ENCODE measurements at regions not wholly inside any gene's neighbourhood (a gene's known extent, or its start where the extent isn't known, plus 50 kb on each side); places are given as distances from the start of the nearest gene placed in this dataset.
"Not testable (repeated sequence)": the region's sequence is repeated elsewhere in the genome, so short reads cannot be mapped to it uniquely, and the experiment has no call there.

DNA sequence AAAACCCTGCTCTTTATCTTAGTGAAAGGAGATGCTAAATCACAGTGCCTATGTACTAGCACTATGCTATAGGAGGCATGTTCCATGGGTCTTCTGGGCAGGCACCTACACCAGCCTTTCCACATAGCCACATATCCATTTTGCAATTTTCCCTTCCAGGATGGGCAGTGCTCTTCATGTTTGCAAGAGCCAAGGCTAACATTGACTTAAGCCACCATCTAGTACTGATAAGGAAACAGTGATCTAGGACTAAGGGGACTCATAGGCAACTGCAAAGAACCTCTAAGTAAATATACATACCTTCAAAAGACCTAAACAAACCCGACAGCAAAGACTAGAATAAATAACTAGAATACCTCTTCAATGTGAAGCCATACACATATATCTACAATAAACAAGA, 919.7 kb upstream of the GYPC start:
- no peak for DNase-seq

DNA sequence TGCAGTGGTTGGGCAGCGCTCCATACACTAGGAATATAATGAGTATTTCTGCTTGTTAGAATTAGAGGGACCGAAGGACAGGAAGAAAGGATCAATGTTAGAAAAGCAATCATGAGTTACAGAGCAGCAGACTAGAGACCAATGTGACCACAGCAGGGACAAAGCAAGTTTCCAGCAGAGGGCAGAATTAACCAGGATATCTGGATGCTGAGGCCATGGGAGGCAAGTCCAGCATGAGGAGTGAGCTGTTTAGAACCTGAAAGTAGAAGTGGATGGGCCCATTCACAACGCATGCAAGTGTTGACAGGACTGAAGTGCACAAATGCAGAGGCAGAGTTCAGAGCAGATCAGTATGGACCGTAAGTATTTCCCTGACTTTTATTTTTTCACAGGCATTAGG, 910.4 kb upstream of the GYPC start:
- no peak for DNase-seq

DNA sequence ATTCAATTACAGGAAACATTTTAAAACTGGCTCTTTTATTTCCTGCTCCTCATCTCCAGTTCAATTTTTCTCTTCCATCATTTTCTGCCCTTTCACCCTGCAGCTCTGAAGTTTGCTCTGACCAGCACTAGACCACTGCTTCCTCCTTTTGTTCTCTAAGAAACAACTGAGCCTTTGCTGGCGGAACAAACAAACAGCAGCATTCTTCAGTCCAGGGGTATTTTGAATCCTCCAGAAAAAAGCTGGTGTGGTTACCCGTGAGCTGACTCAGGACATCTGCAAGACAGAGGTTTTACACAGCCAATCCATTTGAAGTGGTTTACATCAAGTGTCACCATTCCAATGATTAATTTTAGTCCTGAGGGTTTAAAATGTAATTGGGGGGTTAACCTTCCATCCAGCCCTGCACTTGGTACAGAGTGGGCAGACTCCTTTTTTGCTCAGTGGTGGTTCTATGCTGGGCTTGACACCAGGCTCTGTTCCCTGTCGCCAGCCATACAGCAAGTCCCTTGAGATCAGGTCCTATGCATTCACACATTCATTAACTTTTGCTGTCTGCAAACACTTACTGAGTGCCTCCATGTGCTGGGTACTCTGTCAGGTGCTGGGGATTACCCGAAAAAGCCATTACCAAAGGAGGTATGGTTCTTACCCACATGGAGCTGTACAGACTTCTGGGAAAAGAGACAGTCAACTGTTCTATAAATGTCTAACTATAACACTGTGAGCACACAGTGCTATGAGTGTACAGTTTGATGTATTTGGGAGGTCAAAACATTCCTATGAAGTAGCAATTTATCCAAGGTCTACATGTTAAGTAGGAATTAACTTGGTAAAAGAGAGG, 909.4 kb upstream of the GYPC start:
- no peak for DNase-seq

DNA sequence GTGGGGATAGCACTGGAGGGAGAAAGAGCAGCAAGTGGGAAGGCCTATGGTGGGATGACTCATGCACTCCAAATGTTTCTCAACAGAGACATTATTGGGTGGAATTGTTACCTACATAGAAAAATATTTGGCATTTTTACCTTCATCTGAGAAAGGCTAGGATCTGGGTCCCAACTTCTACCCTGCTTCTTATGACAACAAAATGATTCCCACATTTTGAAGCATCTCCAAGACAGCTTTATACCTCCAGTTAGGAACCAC, 908.9 kb upstream of the GYPC start:
- no peak for DNase-seq

DNA sequence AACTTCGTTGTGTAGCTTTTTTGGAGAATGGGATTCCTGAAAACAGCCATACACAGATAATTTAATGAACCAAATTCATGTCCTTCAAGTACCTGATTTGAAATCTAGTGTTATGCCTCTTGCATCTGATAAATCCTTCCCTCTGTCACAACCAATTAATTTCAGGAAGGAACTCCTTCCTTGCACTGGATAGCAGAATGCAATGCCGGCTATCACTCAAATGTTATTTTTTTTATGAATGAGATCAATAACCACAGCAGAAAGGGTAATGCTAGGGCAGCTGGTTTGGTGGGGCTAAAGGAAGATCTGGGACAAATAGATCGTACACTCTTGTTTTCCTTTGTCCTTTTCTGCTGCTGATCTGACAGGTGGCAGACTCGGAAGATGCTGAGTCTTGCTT, 899.5 kb upstream of the GYPC start:
- no peak for DNase-seq

DNA sequence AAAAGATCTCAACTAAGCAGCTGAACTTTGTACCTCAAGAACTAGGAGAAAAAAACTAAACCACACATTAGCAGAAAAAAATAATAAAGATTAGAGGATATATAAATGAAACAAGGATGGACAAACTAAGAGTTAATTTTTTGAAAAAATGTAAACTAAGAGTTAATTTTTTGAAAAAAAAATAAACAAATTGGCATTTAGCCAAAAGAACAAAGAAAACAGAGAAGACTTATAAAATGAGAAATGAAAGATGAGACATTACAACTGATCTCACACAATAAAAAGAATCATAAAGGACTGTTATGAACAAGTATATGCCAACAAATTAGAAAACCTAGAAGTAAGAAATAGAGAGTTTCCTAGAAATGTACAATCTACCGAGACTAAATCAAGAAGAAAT, 859.2 kb upstream of the GYPC start:
- no peak for DNase-seq

DNA sequence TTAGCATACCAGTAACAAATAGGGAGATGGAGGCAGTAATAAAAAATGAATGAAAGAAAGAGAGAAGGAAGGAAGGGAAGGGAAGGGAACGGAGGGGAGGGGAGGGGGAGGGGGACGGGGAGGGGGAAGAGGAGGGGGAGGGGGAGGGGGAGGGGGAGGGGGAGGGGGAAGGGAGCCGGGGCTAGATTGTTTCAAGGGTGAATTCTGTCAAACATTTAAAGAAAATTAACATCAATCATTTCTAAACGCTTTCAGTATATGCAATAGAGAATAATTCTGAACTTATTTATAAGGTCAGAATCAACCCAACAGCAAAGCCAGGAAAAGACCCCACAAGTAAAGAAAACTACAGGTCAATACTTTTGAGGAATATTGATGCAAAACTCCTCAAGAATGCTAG, 858.8 kb upstream of the GYPC start:
- no peak for DNase-seq

DNA sequence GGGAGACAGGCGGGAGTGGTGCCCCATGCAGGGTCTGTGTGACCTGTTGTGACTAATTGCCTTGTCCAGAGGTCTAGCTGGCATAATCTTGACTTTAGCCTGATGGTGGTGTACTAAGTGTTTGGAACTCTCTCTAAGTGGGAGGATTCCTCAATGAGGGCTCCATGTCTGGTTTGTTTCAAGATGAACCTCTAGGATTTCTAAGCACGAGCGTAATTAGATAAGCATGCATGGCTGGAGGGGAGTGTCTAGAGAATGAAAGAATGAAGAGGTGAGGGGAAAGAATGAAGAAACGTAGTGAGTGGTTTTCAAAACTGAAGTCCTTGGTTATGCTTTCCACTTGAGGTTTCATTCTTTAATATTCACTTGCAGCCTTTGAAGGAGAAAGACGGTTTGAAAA, 833.2 kb upstream of the GYPC start:
- no peak for DNase-seq

DNA sequence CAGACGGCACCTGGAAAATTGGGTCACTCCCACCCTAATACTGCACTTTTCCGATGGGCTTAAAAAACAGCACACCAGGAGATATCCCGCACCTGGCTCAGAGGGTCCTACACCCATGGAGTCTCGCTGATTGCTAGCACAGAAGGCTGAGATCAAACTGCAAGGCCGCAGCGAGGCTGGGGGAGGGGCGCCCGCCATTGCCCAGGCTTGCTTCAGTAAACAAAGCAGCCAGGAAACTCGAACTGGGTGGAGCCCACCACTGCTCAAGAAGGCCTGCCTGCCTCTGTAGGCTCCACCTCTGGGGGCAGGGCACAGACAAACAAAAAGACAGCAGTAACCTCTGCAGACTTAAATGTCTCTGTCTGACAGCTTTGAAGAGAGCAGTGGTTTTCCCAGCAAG, 830.2 kb upstream of the GYPC start:
- DNase-seq: not testable (repeated sequence)

DNA sequence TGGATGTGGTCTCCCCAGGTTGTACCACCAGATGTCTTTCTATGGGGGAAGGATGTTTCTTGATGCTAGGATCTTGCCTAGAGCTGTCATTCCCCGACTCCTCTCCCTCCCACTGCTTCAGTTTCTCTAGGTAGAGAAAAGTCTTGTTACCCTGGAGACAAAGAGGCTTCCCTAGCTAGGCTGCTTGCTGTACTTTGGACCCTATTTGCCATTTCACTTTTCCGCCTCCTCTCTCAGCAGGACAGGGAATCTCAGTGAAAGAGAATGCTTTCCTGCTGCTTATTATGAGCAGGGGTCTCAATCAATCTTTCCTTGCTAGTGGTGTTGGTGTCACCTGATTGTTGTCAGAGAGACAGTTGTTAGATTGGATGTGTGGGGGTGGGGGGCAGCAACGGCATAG, 818.8 kb upstream of the GYPC start:
- DNase-seq: no peak

DNA sequence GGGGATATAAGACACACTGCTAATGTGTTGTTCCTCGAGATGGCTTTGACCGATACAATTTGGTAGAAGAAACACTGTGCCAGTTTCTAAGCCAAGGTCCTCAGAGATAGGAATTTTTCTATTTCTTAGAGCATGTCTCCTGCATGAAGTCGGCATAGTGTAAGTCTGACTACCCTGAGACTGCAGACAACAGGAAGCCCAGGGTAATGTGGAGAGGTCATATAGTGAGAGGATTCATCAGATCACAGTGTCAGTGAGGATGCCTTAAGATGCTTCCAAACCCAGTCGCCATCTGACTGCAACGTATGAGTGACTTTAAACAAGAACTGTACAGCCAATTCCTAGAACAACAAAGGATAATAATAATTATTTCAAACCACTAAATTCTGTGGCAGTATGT, 818.3 kb upstream of the GYPC start:
- no peak for DNase-seq

DNA sequence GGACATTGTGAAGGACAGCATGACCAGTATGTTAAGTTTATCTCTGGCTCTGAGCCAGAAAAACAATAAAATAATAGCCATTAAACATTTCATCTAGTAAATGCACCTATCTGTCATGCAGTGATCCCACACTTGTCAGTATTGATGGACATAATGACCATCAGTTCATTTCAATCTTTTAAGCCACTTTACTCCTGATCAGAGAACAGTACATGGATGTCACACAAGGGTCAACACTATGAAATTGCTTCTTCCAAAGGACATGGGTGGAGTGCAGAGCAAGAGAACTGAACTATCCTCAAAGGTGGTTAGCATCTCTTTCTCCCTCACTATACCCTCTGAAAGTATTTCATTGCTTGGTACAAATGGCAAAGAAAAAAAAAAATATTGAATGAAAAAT, 816.0 kb upstream of the GYPC start:
- DNase-seq: no peak

DNA sequence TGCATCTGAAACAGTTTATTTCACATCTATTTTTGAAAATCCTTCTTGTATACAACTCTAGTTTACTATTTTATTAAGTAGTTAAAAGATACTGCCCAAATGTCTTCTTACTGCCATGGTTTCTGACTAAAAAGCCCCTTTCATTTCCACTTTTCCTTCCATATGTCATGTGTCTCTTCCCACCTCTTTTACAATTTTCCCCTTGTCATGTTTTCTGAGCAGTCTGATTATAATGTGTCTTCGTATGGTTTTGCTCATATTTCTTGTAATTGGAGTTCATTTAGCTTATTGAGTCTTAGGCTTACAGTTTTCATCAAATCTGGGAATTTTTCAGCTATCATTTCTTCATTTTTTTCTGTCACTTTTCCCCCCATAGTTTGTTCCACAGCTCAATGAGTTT, 813.9 kb upstream of the GYPC start:
- DNase-seq: no peak

DNA sequence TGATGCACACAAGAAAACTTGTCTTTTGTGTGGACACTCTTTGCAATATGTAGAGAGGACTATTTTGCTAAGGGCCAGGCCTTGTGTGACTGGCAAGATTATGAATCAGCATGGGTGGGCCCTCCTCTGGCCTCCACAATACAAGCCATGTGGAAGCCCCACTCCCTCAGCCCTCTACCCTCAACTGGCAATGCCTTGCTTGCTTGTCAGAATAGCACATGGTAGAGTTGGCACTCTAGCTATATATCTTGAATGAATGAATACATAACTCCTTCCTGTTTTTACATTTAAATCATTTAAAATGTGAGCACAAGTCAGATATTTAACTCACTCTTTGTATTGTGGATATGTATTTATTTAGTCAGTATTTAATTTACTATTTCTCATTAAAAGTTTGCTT, 805.4 kb upstream of the GYPC start:
- no peak for DNase-seq

DNA sequence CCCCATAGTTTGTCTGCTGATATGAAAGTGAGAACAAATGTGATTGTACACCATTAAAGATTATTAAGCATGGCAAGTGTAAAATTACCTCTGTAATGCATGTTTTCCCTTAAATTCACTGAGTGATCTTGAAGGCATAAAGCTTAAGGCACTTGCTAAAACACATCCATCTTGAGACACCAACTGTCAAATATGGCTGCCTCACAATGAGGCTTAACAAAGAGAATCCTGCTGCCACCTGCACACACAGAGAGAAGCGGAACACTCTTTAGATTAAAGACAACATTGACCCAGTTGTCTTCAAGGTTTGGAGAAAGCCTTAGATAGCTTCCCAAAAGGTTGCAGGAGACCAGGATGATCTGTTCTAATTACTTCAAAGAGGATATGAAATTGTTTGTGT, 803.6 kb upstream of the GYPC start:
- no peak for DNase-seq

DNA sequence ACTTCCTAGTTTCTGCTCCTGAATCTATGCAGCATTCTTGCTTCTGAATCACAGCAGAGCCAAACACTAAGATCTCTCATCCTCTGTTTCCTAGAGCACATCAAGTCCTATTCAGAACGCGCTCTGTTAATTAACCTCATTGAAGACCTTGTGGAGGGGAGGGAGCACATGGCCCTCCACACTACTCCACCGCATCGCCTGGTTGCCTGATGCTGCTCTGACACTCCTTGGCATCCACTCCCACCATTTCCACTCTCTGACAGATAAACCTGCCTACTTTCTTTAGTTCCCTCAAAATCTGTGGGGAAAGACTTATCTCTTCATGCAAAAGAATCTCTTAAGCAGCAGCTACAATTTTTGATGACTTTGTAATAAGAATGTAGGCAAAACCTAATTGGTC, 802.3 kb upstream of the GYPC start:
- DNase-seq: no peak

DNA sequence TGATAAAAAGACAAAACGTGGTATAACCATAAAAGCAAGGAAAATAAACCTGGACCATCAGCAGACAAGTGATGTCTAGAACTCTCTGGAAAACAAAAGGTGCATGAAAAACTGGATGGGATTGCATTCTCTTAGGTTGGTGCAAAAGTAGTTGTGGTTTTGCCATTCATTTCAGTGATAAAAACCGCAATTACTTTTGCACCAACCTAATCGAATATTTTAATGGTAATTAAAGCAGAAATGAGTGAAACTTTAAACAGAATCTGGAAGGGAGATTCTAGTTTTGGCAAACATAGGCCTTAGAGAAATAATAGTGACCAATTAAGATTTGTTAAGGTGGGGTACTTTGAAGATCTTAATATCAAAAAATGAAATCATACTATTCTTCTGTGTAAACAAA, 800.8 kb upstream of the GYPC start:
- no peak for DNase-seq

DNA sequence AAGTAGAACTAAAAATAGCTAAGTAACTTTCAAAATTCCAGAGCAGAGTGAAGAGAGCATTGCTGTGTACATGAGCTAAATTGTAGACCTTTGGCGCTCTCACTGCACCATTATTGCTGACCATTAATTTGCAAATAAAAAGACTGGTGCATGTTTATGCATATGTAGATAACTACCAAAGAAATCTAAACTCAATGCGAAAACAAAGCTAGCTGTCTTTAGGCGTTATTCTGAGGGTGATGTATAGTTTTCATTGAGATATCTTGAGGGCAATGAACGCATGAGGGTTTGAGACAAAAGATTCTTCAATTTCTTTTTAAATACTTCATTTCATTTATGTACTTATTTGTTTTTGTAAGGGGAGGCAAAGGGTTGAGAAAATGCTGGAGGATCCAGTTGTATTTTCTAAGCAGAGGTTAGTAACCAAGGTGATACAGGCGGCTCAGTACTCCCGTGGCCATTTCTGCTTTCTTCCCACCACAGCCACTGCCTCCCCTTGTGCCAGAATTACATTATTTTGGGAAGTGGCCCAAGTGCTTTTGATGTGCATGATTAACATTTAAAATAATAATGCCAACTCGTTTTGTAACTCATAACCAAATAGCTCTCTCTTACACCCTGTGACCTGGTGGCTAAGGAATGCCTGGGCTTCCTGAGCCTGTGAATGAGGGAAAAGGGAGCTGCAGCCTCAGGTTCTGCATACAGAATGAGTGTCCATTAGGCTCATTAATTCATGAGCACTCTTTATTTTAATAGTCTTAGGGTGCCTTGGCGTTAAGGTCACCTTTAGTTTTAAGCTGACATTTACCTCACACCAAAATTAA, 797.8 kb upstream of the GYPC start:
- no peak for DNase-seq

DNA sequence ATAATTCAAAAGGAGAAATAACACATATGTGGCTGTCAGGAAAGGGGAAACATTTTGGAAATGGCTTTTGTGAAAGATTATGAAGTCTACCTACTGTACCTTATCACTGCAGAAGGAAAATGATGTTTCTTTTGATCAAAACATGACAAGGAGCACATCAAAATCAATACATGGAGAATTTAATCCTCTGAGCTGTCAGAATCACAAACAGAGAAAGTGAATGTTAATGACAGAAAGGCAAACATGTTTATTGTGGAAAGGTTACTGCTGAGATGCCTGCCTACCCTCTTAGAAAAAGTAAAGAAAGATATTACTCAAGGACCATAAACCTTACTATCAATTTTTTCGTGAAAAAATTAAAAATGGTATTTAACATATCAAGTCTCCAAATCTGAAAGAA, 794.5 kb upstream of the GYPC start:
- DNase-seq: no peak

DNA sequence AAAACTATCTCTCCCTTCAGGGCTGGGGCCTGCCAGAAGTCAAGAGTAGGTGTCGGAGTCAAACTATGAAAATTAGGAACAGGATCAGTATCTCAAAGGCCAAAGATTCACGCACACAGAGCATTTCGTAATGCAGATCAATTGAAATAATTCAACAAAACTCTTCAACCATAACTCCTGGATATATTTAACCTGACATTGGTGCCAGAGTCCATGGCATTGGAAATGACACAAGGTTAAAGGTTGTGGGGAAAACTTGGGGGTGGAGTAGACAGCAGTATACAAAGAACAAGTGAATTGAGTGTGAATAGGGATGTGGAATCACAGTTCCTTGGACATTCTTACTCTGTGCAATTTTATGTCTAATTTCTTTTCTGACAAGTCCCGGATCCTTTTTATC, 788.0 kb upstream of the GYPC start:
- DNase-seq: no peak

DNA sequence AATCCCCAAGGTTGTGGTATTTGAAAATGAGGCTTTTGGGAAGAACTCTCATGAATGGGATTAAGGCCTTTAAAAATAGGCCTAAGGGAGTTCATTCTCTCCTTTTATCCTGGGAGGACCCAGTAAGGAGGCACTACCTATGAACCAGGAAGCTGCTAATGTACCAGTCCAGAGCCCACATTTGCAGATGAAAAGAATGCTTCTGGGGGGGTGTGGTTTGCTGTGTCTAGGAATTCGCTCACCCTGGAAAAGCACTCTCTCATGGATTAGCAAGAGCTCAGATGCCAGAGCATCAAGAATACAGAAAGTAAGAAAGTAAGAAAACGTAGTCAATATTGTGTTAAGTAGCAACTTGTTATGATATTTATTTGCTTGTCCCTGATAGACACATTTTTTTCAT, 785.7 kb upstream of the GYPC start:
- no peak for DNase-seq

DNA sequence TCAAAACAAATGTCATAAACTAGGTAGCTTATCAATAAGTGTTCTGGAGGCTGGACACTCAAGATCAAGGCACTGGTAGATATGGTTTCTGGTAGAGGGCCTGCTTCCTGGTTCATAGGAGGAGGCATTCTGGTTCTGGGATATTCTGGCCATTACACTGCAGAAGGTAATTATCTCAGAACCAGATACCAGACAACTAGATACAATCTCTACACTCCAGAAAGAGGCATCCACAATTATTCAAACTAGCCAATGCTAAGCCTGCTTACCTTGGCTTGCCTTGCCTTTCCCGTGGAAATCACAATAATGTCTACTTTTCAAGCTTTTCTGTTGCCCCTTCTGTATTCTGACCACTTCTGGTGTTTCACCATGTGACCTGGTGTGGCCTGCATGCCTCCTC, 785.2 kb upstream of the GYPC start:
- DNase-seq: no peak

DNA sequence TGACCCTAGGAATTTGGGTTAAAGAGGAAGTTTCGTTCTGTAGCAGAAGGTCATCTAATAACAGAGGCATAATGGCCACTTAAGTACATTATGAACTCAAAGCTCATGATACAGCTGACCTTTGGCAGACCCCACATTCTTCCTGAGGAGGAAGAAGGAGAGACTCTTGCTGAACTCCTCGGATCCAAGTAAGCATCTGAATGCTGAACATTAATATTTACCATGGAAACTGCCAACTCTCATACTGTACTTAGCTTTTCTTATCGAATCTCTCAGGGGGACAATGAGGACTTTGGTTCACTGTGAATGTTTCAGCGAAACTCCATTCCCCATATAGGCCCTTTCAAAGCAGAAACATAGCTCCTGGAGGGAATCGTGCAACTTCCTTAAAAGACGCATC, 781.4 kb upstream of the GYPC start:
- DNase-seq: no peak

DNA sequence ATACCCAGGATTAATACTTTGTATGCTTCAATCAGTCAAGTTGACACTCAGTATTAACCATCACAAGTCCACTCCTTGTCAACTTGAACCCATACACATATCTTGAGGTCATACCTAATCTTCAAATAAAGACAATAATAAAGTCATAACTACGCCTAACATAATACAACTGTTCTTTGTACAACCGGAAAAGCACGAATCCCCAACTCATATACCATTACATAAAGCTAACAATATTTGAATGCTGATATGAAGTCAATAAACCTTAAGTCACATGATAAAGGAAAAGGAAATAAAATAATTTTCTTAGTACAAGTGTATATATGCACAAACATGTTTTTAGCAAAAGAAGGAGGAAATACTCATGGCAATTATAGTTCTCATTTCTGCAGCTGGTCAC, 770.6 kb upstream of the GYPC start:
- DNase-seq: no peak

DNA sequence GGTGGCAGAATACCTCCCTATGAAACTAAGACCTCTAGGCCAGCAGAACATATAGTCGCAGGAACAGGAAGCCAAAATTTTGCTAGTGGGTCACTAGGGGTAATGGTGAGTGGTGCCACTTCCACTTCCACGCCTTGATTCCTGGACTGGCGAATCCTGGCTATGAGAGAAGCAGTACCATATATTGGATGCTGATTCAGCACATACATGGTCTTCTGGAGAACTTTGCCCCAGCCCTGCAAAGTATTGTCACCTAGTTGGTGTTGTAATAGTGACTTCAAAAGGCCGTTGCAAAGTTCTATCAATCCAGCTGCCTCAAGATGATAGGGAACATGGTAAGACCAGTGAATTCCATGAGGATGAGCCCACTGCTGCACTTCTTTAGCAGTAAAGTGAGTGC, 769.8 kb upstream of the GYPC start:
- DNase-seq: no peak
